Endothelial cell (in vitro differentiated cells): ENCODE measurements at regions not wholly inside any gene's neighbourhood (a gene's known extent, or its start where the extent isn't known, plus 50 kb on each side); places are given as distances from the start of the nearest gene placed in this dataset.

Experiments used
- DNase-seq: peaks from one replicate; pipeline ENCODE4 v3.0.0; 2021; ENCODE audit warnings: low spot score
- H3K27ac Mint-ChIP-seq: one replicate; pipeline ENCODE4 v1.8.0; 2021; ENCODE audit warnings: mixed read lengths, inconsistent platforms; ENCODE audit not compliant: unreplicated experiment
- H3K27me3 Mint-ChIP-seq: one replicate; pipeline ENCODE4 v1.8.0; 2021; ENCODE audit warnings: mild to moderate bottlenecking, moderate library complexity, mixed read lengths, inconsistent platforms; ENCODE audit not compliant: unreplicated experiment
- H3K36me3 Mint-ChIP-seq: one replicate; pipeline ENCODE4 v1.8.0; 2021; ENCODE audit warnings: mild to moderate bottlenecking, low read depth, mixed read lengths, inconsistent platforms; ENCODE audit not compliant: unreplicated experiment
- H3K4me1 Mint-ChIP-seq: one replicate; pipeline ENCODE4 v1.8.0; 2021; ENCODE audit warnings: mild to moderate bottlenecking, mixed read lengths, inconsistent platforms; ENCODE audit not compliant: unreplicated experiment
- H3K4me3 Mint-ChIP-seq: one replicate; pipeline ENCODE4 v1.8.0; 2021; ENCODE audit warnings: mild to moderate bottlenecking, mixed read lengths, inconsistent platforms; ENCODE audit not compliant: unreplicated experiment
- H3K9me3 Mint-ChIP-seq: one replicate; pipeline ENCODE4 v1.8.0; 2021; ENCODE audit warnings: mixed read lengths, inconsistent platforms; ENCODE audit not compliant: unreplicated experiment
- TF ChIP-seq, protein P1 (sequence below): fragments of 200-600 bp; sonication (generic); IDR thresholded peaks from one replicate; pipeline ENCODE4 v1.5.0; 2021; ENCODE audit warnings: antibody characterized with exemption; ENCODE audit not compliant: unreplicated experiment

DNA sequence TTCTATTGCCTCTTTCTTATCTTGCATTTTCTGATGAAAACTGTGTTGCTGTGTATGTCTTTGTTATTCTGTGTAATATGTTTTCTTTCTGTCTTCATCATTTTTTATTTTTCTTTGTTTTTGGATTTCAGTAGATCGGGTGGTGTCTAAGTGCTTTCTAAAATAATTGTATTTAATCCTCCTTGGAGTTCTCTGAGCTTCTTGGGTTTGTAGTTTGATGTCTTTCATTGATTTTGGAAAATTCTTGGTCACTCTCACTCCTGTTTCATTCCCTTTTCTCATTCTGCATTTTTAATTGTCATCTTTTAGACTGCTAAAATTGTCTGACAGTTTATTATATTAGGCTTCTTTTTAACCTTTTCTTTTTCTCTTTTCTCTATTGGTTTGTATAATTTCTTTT, 560.5 kb downstream of the IRX1 start:
- no peaks in the 10 kb centered on the region for H3K4me1 Mint-ChIP-seq
- H3K27me3 Mint-ChIP-seq, result no peaks in the 10 kb centered on the region
- no peak overlapping the region for H3K4me3 Mint-ChIP-seq
- no peak overlapping the region for H3K27ac Mint-ChIP-seq
- H3K9me3 Mint-ChIP-seq, result no peaks in the 10 kb centered on the region
- H3K36me3 Mint-ChIP-seq, result no peaks in the 10 kb centered on the region
- TF ChIP-seq, protein P1, sequence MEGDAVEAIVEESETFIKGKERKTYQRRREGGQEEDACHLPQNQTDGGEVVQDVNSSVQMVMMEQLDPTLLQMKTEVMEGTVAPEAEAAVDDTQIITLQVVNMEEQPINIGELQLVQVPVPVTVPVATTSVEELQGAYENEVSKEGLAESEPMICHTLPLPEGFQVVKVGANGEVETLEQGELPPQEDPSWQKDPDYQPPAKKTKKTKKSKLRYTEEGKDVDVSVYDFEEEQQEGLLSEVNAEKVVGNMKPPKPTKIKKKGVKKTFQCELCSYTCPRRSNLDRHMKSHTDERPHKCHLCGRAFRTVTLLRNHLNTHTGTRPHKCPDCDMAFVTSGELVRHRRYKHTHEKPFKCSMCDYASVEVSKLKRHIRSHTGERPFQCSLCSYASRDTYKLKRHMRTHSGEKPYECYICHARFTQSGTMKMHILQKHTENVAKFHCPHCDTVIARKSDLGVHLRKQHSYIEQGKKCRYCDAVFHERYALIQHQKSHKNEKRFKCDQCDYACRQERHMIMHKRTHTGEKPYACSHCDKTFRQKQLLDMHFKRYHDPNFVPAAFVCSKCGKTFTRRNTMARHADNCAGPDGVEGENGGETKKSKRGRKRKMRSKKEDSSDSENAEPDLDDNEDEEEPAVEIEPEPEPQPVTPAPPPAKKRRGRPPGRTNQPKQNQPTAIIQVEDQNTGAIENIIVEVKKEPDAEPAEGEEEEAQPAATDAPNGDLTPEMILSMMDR, result no peak
- no peak for DNase-seq

DNA sequence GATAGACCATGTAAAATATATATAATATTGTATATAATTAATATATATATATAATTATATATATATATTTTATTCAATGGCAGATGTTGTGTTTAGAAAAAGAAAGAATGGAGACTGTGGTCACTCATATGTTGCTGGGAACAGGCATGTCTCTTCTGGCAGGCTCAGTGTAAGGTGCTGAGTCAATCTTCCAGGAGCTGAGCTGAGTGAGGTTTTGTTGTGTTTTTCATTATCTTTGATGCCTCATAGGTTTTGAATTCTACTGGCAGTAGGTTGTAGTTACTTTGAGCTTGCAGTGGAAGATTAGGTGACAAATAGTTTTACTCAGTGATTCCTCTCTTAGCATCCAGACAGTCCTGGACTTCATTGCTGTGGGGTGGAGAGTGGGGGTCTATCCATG, 561.3 kb downstream of the IRX1 start:
- no peaks in the 10 kb centered on the region for H3K36me3 Mint-ChIP-seq
- H3K9me3 Mint-ChIP-seq, result no peaks in the 10 kb centered on the region
- H3K4me3 Mint-ChIP-seq, result no peak overlapping the region
- no peaks in the 10 kb centered on the region for H3K27me3 Mint-ChIP-seq
- DNase-seq, result no peak
- TF ChIP-seq, protein P1, result no peak
- no peaks in the 10 kb centered on the region for H3K4me1 Mint-ChIP-seq
- H3K27ac Mint-ChIP-seq, result no peak overlapping the region

DNA sequence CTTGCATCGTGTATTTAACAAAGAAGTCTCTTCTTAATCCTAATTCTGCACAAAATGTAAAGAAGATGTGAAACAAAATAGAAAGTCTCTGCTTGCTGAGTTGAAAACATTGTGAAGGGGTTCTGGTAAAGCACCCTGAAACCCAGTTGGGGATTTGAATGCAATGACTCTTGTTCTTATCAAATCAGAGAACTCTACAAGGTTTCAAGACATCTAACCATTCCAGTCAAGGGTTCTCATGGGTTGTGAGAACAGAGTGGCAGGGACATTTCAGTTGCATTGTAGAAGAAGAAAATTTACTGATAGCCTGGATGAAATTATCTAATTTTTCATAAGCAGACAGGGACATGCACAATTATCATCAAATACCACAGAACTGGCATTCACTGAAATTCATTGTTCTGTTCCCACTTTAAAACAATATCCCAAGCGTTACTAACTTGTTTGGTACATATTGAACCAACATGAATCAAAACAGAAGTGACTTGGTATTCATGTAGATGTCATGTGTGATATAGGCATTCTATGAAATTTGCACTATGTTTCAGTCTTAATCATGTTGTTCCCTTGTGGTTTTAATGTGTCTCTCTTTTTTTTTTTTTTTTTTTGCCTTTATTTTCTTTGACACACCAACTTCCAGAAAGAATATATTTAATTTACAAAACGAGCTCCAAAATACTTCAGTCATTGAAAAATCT, 563.3 kb downstream of the IRX1 start:
- no peaks in the 10 kb centered on the region for H3K36me3 Mint-ChIP-seq
- no peaks in the 10 kb centered on the region for H3K9me3 Mint-ChIP-seq
- DNase-seq, result no peak
- TF ChIP-seq, protein P1, result no peak
- H3K4me3 Mint-ChIP-seq, result no peak overlapping the region
- no peaks in the 10 kb centered on the region for H3K4me1 Mint-ChIP-seq
- H3K27ac Mint-ChIP-seq, result no peak overlapping the region
- no peaks in the 10 kb centered on the region for H3K27me3 Mint-ChIP-seq

DNA sequence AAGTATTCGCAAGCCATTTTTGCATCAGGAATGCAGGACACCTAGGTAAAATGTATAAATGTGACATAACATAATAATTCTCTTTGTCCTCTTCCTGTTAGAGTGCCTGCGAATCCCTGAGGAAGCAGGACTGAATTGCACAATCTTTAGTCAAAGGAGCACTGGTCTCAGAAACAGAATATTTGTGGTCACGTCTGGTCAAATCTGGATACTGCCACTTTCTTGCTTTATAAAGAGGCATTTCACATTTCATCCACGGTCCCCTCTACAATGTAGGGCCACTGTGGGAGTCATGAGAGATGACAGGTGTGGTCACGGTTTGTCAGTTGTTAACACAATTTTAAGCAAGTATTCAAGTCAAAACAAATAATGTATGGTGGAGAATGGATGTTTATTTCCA, 564.0 kb downstream of the IRX1 start:
- no peaks in the 10 kb centered on the region for H3K27me3 Mint-ChIP-seq
- H3K4me3 Mint-ChIP-seq, result no peak overlapping the region
- H3K27ac Mint-ChIP-seq, result no peak overlapping the region
- TF ChIP-seq, protein P1, result no peak
- DNase-seq, result no peak
- H3K4me1 Mint-ChIP-seq, result no peaks in the 10 kb centered on the region
- no peaks in the 10 kb centered on the region for H3K9me3 Mint-ChIP-seq
- no peaks in the 10 kb centered on the region for H3K36me3 Mint-ChIP-seq

DNA sequence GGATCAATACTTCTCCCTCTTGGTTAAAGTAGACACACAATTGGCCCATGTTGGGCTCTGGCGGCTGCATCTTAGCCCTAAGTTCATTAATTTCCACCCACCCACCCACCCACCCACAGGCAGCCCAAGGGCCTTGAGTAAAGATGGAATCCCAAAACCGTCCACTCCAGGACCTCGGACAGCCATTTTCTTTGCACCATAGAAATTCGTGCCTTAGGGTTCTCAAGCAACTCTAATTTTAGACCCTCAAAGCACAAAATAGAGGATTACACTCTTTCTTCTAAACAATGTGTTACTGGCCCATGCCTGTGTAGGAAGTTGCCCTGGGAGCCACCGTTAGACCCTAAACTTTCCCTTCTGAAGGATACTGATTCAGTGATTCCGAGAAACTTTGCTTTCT, 568.5 kb downstream of the IRX1 start:
- TF ChIP-seq, protein P1, result no peak
- Mint-ChIP-seq H3K36me3 (no peaks in the 10 kb centered on the region), H3K9me3 (no peaks in the 10 kb centered on the region), H3K27me3 (no peaks in the 10 kb centered on the region), H3K27ac (no peak overlapping the region), H3K4me1 (no peaks in the 10 kb centered on the region), H3K4me3 (no peak overlapping the region)
- no peak for DNase-seq
